Suppressor macrophage (primary cell): ENCODE measurements at regions not wholly inside any gene's neighbourhood (a gene's known extent, or its start where the extent isn't known, plus 50 kb on each side); places are given as distances from the start of the nearest gene placed in this dataset.

Source experiments
- DNase-seq, 4 experiments: peaks; one replicate each; pipeline ENCODE4 v3.0.0-alpha.2; 2020 to 2022

DNA sequence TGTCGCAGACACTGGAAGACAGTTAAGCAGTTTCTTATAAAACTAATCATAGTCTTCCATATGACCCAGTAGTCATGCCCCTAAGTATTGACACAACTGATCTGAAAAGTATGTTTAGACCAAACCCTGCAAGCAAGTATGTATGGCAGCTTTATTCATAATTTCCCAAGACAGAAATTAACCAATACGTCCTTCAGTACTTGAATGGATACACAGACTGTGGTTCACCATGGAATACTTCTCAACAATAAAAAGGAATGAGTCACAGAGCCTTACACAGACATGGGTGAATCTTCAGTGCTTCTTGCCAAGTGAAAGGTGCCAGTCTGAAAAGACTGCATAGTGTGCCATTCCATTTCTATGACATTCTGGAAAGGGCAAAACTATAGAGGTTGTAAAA, 50.2 kb upstream of the AKR1E2 start:
- DNase-seq: no peak

GRCh38 chr10:4772202-4772570, 53.8 kb upstream of the AKR1E2 start:
- DNase-seq: no peak

DNA sequence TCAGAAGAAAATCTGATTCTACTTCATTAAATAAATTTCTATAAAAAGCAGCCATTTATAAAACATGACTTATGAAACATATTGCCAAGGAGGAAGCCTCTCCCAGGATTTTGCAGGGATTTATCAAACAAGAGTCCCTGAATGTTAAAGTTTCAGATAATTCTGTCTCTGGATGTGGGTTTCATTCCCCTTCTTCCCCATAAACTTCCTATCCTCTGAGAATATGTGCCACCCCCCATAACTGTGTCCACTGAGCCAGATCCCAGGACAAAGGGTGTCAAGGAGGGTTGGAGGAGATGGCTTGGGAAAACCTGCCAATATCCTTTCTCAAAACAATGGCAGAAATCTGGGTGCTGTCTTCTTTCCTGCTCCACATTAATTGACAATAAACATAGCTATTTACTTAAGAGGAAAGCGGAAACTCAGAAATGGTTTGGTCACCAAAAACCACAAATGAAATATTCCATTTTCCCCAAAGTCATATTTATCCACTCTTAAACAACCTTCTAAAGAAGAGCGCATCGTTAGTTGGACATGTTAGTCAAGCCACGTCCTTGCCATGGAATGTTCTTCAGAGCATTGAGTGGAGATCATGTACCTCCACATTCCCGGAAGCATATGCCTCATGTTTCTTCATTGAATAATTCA, 54.3 kb upstream of the AKR1E2 start:
- no peak for DNase-seq

GRCh38 chr10:4770801-4771553, 55.0 kb upstream of the AKR1E2 start:
- peak; percentile 40 to 94 (median 70) for DNase-seq

DNA sequence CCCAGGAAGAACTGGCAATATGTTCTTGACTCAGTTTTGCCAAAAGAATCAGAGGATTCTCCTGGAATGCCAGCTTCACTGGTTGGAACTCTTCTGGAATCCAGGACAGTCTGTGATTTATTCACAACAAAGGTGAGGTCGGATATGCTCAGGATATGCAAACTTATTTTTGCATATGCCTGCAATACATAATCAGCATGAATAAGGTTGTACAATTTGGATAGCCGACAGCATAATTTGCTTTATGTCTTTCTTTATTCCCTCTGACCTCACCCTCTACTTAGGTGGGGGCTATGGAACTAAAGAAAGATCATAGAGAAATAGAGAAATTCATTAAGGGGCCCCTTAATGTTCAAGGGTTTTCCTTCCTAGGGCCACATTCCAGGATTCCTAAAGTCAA, 57.6 kb upstream of the AKR1E2 start:
- no peak for DNase-seq

GRCh38 chr10:4767033-4767814, 58.8 kb upstream of the AKR1E2 start:
- peak; percentile 33 to 71 (median 52) for DNase-seq

DNA sequence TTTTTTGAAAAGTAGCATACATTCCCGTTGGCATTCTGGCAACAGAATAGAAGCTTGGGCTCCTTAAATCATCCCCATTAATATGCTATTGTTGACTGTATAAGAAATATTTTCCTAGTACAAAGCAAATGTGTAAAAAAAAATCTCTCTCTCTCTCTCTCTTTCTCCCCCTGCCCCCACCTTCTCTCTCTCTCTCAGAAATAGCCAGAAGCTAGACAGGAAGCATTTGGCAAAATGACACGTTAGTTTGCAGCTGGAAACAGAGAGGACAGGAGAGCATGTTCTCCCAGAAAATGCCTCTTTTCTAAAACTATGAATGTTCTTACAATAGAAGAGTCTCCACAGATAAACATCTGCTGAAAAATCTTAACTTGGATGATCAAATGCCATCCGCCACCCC, 59.6 kb upstream of the AKR1E2 start:
- DNase-seq: no peak

GRCh38 chr10:4765428-4765827, 60.6 kb upstream of the AKR1E2 start:
- peak; percentile 14 to 57 (median 36) for DNase-seq

DNA sequence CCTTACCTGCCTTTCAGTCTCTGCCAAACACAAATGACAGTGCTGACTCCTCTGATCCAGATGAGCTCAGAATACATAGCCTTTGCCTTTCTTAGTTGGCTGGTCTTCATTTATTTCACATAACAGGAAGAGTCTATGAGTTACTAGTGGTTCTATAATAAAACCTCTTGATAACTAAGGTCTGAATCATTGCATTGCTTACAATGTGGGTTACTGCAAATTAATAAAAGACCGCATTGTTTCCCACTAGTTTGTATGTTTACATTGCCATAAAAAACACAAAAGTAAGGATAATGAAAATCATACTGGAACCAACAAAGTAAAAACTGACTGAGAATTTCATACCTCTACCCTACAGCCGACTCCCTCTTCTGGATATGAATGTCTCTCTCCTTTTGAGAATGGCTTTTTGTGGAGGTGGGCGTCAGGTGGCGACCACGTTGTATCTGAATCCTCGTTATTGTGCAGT, 62.0 kb upstream of the AKR1E2 start:
- DNase-seq: no peak

DNA sequence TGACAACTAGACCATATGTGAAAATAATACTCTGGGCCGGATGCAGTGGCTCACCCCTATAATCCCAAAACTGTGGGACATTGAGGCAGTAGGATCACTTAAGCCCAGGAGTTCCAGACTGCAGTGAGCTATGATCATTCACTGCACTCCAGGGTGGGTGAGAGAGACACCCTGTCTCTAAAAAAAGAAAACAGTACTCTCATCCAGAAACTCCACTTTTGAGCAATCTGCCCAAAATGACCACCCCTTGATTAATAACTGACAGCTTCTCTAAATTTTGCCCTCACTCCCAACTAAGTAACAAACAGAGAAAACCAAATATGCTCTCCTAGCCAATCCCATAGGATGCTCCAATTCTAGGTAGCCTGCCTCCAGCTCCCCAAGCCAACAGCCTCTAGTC, 62.5 kb upstream of the AKR1E2 start:
- no peak for DNase-seq

DNA sequence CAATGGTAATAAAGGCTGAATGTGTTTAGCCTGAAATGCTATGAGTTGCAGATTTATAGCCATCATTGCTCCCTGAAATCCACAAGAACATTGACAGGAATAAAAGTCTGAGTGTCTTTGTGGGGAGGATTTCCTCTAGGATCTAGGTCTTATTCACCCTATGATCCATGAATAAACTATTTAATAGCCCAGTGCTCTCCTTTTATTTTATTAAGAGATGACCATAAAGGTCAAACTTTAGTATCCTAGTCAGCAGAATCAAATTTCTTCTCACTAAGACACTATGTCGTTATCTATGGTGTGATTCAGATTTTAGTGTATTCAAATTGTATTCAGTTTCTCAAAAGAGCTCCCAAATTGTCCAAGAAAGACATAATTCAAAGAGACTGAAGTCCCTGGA, 67.8 kb upstream of the AKR1E2 start:
- no peak for DNase-seq

DNA sequence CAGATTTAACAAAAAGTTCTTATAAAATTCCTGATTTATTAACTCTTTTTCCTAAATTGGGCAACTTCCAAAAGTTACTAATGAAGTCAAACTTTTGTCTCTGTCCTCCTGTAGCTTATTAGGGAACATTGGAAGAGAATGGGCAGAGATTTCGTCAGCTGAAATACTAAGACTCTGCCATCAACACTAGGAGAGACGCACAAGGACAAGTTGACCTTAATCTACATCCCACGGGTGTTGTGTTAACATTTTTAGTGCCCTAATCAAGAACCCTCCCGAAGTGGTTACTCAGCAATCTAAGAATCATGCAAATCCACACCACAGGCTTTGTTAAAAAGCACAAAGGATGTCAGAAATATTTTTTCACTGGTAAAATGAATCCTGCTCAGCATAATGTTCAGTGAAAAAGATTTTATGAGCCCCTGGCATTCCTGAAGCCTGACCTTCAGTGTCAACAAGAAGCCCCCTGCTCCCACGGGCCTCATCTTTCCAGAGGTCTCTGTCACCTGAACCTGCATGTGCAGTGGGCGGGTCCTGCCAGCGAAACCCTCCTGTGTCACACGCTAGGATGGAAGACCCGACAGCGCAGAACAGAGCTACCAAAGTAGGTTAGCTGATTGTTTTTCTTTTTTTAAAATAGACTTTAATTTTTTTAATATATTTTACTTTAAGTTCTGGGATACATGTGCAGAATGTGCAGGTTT, 70.6 kb upstream of the AKR1E2 start:
- no peak for DNase-seq

GRCh38 chr10:4754143-4754542, 71.9 kb upstream of the AKR1E2 start:
- DNase-seq: no peak

- no peak for DNase-seq
Measured at GRCh38 chr10:4751211-4751610, 74.8 kb upstream of the AKR1E2 start.

- no peak for DNase-seq
Measured at GRCh38 chr10:4749271-4749574, 76.8 kb upstream of the AKR1E2 start.

GRCh38 chr10:4748491-4749270, 77.3 kb upstream of the AKR1E2 start:
- no peak for DNase-seq

GRCh38 chr10:4742217-4742616, 83.8 kb upstream of the AKR1E2 start:
- DNase-seq: no peak

DNA sequence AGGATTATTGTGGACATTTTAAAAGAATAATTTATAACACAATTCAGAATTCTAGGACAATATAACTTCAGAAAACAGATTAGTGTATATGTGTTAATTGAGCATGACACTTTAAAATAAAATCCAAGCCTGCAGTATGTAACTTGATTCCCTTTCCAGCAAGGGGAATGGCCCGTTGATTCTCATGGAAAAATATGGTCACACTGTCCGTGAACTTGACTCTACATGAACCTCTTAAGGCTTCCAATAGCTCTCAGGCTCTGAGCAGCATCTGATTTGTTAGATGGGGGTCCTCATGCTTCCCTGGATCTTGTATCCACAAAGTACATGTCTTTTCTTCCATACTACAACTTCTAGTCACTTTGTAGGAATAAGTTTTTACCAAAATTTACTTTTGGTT, 85.5 kb upstream of the AKR1E2 start:
- DNase-seq: no peak

DNA sequence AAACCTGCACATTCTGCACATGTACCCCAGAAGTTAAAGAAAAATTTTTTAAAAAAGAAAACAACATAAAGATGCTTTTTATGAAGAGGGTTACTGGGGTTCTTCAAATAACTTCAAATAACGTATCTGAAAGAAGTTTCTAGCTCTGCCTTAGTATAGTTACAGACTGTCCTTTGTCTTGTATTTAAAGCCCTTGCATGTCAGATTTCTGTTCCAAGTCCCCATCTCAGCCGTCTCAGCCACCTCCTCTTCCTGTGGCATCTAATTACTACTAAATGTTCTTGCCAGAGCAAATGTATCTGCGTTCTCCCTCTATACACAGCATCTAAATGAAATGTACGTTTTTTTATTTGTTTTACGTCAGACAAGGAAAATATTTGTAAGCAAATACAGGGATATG, 89.4 kb upstream of the AKR1E2 start:
- no peak for DNase-seq

- no peak for DNase-seq
Measured at GRCh38 chr10:4736183-4736582, 89.8 kb upstream of the AKR1E2 start.

GRCh38 chr10:4733843-4734224, 92.2 kb upstream of the AKR1E2 start:
- no peak for DNase-seq

- DNase-seq: no peak
Measured at GRCh38 chr10:4733150-4733842, 92.7 kb upstream of the AKR1E2 start.
